Stimulated activated memory B cell treated with anti-CD40 and anti-IgM and Interleukin-4, amounts not matched to agents 10 μg/mL and 1 μg/mL and 100 μg/mL, for 72 hours (primary cell): ENCODE measurements at regions not wholly inside any gene's neighbourhood (a gene's known extent, or its start where the extent isn't known, plus 50 kb on each side); places are given as distances from the start of the nearest gene placed in this dataset.

ENCODE experiments used
- ATAC-seq: fragments of 150-1000 bp; cut with Tn5 transposase; 2 replicates; pipeline ENCODE4 v1.10.0; 2021
- H3K27ac Mint-ChIP-seq: one replicate; pipeline ENCODE4 v1.8.0; 2022; ENCODE audit warnings: mild to moderate bottlenecking, mixed read lengths
- H3K27me3 Mint-ChIP-seq: one replicate; pipeline ENCODE4 v1.8.0; 2022; ENCODE audit warnings: mixed read lengths
- H3K36me3 Mint-ChIP-seq: one replicate; pipeline ENCODE4 v1.8.0; 2022; ENCODE audit warnings: mixed read lengths
- H3K4me1 Mint-ChIP-seq: one replicate; pipeline ENCODE4 v1.8.0; 2022; ENCODE audit warnings: mixed read lengths
- H3K4me3 Mint-ChIP-seq: one replicate; pipeline ENCODE4 v1.8.0; 2022; ENCODE audit warnings: mild to moderate bottlenecking, moderate library complexity, mixed read lengths
- H3K9me3 Mint-ChIP-seq: one replicate; pipeline ENCODE4 v1.8.0; 2022; ENCODE audit warnings: mixed read lengths

GRCh38 chr4:128512767-128513322, 225.2 kb upstream of the PGRMC2 start:
- Mint-ChIP-seq H3K4me1 (peaks cover 8% of the 10 kb centered on the region), H3K27ac (no peak overlapping the region), H3K9me3 (no peaks in the 10 kb centered on the region), H3K27me3 (no peaks in the 10 kb centered on the region), H3K4me3 (no peak overlapping the region), H3K36me3 (peaks cover 11% of the 10 kb centered on the region)
- ATAC-seq: no peak

GRCh38 chr4:128512161-128512560, 224.5 kb upstream of the PGRMC2 start:
- Mint-ChIP-seq H3K27me3 (no peaks in the 10 kb centered on the region), H3K9me3 (no peaks in the 10 kb centered on the region), H3K36me3 (peaks cover 11% of the 10 kb centered on the region), H3K4me1 (peaks cover 2% of the 10 kb centered on the region), H3K4me3 (no peak overlapping the region), H3K27ac (no peak overlapping the region)
- no peak for ATAC-seq

- no peak overlapping the region for H3K4me3 Mint-ChIP-seq
- no peaks in the 10 kb centered on the region for H3K27me3 Mint-ChIP-seq
- no peak for ATAC-seq
- H3K36me3 Mint-ChIP-seq: peaks cover 11% of the 10 kb centered on the region
- H3K27ac Mint-ChIP-seq: no peak overlapping the region
- H3K9me3 Mint-ChIP-seq: no peaks in the 10 kb centered on the region
- no peaks in the 10 kb centered on the region for H3K4me1 Mint-ChIP-seq
Observed at GRCh38 chr4:128510850-128511249, 223.2 kb upstream of the PGRMC2 start.

- no peak for ATAC-seq
- no peaks in the 10 kb centered on the region for H3K4me1 Mint-ChIP-seq
- peaks cover 8% of the 10 kb centered on the region for H3K27me3 Mint-ChIP-seq
- H3K9me3 Mint-ChIP-seq: peaks cover 10% of the 10 kb centered on the region
- H3K36me3 Mint-ChIP-seq: peaks cover 6% of the 10 kb centered on the region
- no peak overlapping the region for H3K27ac Mint-ChIP-seq
- H3K4me3 Mint-ChIP-seq: no peak overlapping the region
Observed at GRCh38 chr4:128502818-128503527, 215.4 kb upstream of the PGRMC2 start.

GRCh38 chr4:128501239-128501638, 213.6 kb upstream of the PGRMC2 start:
- Mint-ChIP-seq H3K4me3 (no peak overlapping the region), H3K4me1 (no peaks in the 10 kb centered on the region), H3K27ac (no peak overlapping the region), H3K9me3 (peaks cover 15% of the 10 kb centered on the region), H3K27me3 (peaks cover 8% of the 10 kb centered on the region), H3K36me3 (peaks cover 10% of the 10 kb centered on the region)
- ATAC-seq: no peak

- Mint-ChIP-seq H3K9me3 (peaks cover 10% of the 10 kb centered on the region), H3K27me3 (no peaks in the 10 kb centered on the region), H3K4me1 (no peaks in the 10 kb centered on the region), H3K27ac (no peak overlapping the region), H3K36me3 (no peaks in the 10 kb centered on the region), H3K4me3 (no peak overlapping the region)
- ATAC-seq: no peak
Observed at GRCh38 chr4:128488055-128488705, 200.6 kb upstream of the PGRMC2 start.

GRCh38 chr4:128484896-128485295, 197.3 kb upstream of the PGRMC2 start:
- Mint-ChIP-seq H3K27me3 (no peaks in the 10 kb centered on the region), H3K4me3 (no peak overlapping the region), H3K36me3 (no peaks in the 10 kb centered on the region), H3K27ac (no peak overlapping the region), H3K9me3 (peaks cover 3% of the 10 kb centered on the region), H3K4me1 (no peaks in the 10 kb centered on the region)
- ATAC-seq: no peak

- no peaks in the 10 kb centered on the region for H3K36me3 Mint-ChIP-seq
- no peaks in the 10 kb centered on the region for H3K27me3 Mint-ChIP-seq
- no peak overlapping the region for H3K27ac Mint-ChIP-seq
- ATAC-seq: no peak
- no peak overlapping the region for H3K4me3 Mint-ChIP-seq
- peaks cover 3% of the 10 kb centered on the region for H3K9me3 Mint-ChIP-seq
- no peaks in the 10 kb centered on the region for H3K4me1 Mint-ChIP-seq
Observed at GRCh38 chr4:128483816-128484215, 196.2 kb upstream of the PGRMC2 start.

- Mint-ChIP-seq H3K27me3 (no peaks in the 10 kb centered on the region), H3K27ac (no peak overlapping the region)
- ATAC-seq: no peak
Observed at GRCh38 chr4:128483041-128483440, 195.4 kb upstream of the PGRMC2 start.

GRCh38 chr4:128481752-128482480, 194.3 kb upstream of the PGRMC2 start:
- no peak for ATAC-seq
- Mint-ChIP-seq H3K36me3 (no peaks in the 10 kb centered on the region), H3K27me3 (no peaks in the 10 kb centered on the region), H3K4me3 (no peak overlapping the region), H3K4me1 (no peaks in the 10 kb centered on the region), H3K27ac (no peak overlapping the region), H3K9me3 (peaks cover 3% of the 10 kb centered on the region)

More at GRCh38 chr4:128483041-128483440, 195.4 kb upstream of the PGRMC2 start:
- H3K9me3 Mint-ChIP-seq: peaks cover 3% of the 10 kb centered on the region
- H3K4me1 Mint-ChIP-seq: no peaks in the 10 kb centered on the region
- no peak overlapping the region for H3K4me3 Mint-ChIP-seq
- H3K36me3 Mint-ChIP-seq: no peaks in the 10 kb centered on the region

- Mint-ChIP-seq H3K27ac (no peak overlapping the region), H3K36me3 (no peaks in the 10 kb centered on the region), H3K4me1 (no peaks in the 10 kb centered on the region), H3K27me3 (no peaks in the 10 kb centered on the region), H3K9me3 (peaks cover 2% of the 10 kb centered on the region), H3K4me3 (no peak overlapping the region)
- ATAC-seq: no peak
Observed at GRCh38 chr4:128480945-128481344, 193.3 kb upstream of the PGRMC2 start.

- no peak for ATAC-seq
- Mint-ChIP-seq H3K27ac (no peak overlapping the region), H3K9me3 (no peaks in the 10 kb centered on the region), H3K4me1 (no peaks in the 10 kb centered on the region), H3K36me3 (no peaks in the 10 kb centered on the region), H3K27me3 (no peaks in the 10 kb centered on the region), H3K4me3 (no peak overlapping the region)
Observed at GRCh38 chr4:128477540-128477939, 189.9 kb upstream of the PGRMC2 start.

GRCh38 chr4:128475597-128475996, 188.0 kb upstream of the PGRMC2 start:
- Mint-ChIP-seq H3K4me3 (no peak overlapping the region), H3K4me1 (no peaks in the 10 kb centered on the region), H3K36me3 (no peaks in the 10 kb centered on the region), H3K27ac (no peak overlapping the region), H3K9me3 (no peaks in the 10 kb centered on the region), H3K27me3 (no peaks in the 10 kb centered on the region)
- peak; percentile 73 for ATAC-seq

- Mint-ChIP-seq H3K4me3 (no peak overlapping the region), H3K36me3 (no peaks in the 10 kb centered on the region), H3K9me3 (no peaks in the 10 kb centered on the region), H3K27me3 (no peaks in the 10 kb centered on the region), H3K4me1 (no peaks in the 10 kb centered on the region), H3K27ac (no peak overlapping the region)
- ATAC-seq: no peak
Observed at GRCh38 chr4:128471576-128471975, 184.0 kb upstream of the PGRMC2 start.

GRCh38 chr4:128470492-128471053, 183.0 kb upstream of the PGRMC2 start:
- Mint-ChIP-seq H3K27ac (no peak overlapping the region), H3K4me3 (no peak overlapping the region), H3K36me3 (no peaks in the 10 kb centered on the region), H3K9me3 (no peaks in the 10 kb centered on the region), H3K27me3 (no peaks in the 10 kb centered on the region), H3K4me1 (no peaks in the 10 kb centered on the region)
- no peak for ATAC-seq
